Common myeloid progenitor, CD34-positive (primary cell): ENCODE measurements at regions not wholly inside any gene's neighbourhood (a gene's known extent, or its start where the extent isn't known, plus 50 kb on each side); places are given as distances from the start of the nearest gene placed in this dataset.

Experiments
- CTCF ChIA-PET: fragments of 350-600 bp; sonication (Branson Sonifier 250); formaldehyde crosslinking; loops from one replicate; lab custom pipeline; 2021; ENCODE audit warnings: antibody characterized with exemption; lab: Charles Lee
- POLR2A ChIA-PET: fragments of 350-600 bp; sonication (Branson Sonifier 250); formaldehyde crosslinking; loops from one replicate; lab custom pipeline; 2021; ENCODE audit warnings: antibody characterized with exemption; lab: Charles Lee
- DNase-seq, 3 donors: peaks; one replicate each; pipeline versions ENCODE4 v3.0.0 to v3.0.0-alpha.2; 2013
- H3K27ac ChIP-seq, 2 experiments: 1 replicate in 1 of 2; 2 replicates in 1 of 2; pipeline ENCODE4 v1.7.0; 2013; ENCODE audit warnings: inconsistent platforms in 2 of 2, low read length in 2 of 2, mild to moderate bottlenecking in 2 of 2, low read depth in 1 of 2, moderate library complexity in 1 of 2; ENCODE audit not compliant: severe bottlenecking in 2 of 2, insufficient read depth in 1 of 2, poor library complexity in 1 of 2
- H3K27me3 ChIP-seq, 5 experiments: replicated peaks in 2 of 5; 1 replicate in 3 of 5; 2 replicates in 2 of 5; pipeline versions ENCODE4 v1.6.1 to v1.7.0; 2013; ENCODE audit warnings: low read length in 4 of 5, mild to moderate bottlenecking in 2 of 5, moderate library complexity in 2 of 5, inconsistent platforms in 1 of 5; ENCODE audit not compliant: insufficient read depth in 5 of 5, control insufficient read depth in 4 of 5
- H3K36me3 ChIP-seq, 4 experiments: 1 replicate in 2 of 4; 2 replicates in 2 of 4; pipeline versions ENCODE4 v1.6.1 to v1.7.0; 2013; ENCODE audit warnings: low read length in 3 of 4, control low read depth in 1 of 4, mild to moderate bottlenecking in 1 of 4; ENCODE audit not compliant: control insufficient read depth in 4 of 4, insufficient read depth in 4 of 4
- H3K4me1 ChIP-seq, 4 experiments: 1 replicate in 3 of 4; 2 replicates in 1 of 4; pipeline versions ENCODE4 v1.6.1 to v1.7.1; 2013; ENCODE audit warnings: low read length in 3 of 4, mild to moderate bottlenecking in 3 of 4, control low read depth in 1 of 4, inconsistent platforms in 1 of 4, moderate library complexity in 1 of 4; ENCODE audit not compliant: control insufficient read depth in 4 of 4, insufficient read depth in 4 of 4; ENCODE audit errors: control extremely low read depth in 1 of 4
- H3K4me3 ChIP-seq, 7 experiments: 1 replicate in 4 of 7; 2 replicates in 3 of 7; pipeline versions ENCODE4 v1.5.1 to v1.7.0; 2013; ENCODE audit warnings: mild to moderate bottlenecking in 7 of 7, low read length in 6 of 7, moderate library complexity in 6 of 7, inconsistent platforms in 2 of 7, low read depth in 2 of 7, control low read depth in 1 of 7; ENCODE audit not compliant: insufficient read depth in 4 of 7, control insufficient read depth in 1 of 7; ENCODE audit errors: extremely low read depth in 1 of 7
- H3K9me3 ChIP-seq, 5 experiments: 1 replicate in 4 of 5; 2 replicates in 1 of 5; pipeline versions ENCODE4 v1.6.1 to v1.7.1; 2013; ENCODE audit warnings: low read length in 4 of 5, mild to moderate bottlenecking in 2 of 5, inconsistent platforms in 1 of 5, low read depth in 1 of 5, moderate library complexity in 1 of 5; ENCODE audit not compliant: control insufficient read depth in 4 of 5, insufficient read depth in 2 of 5; ENCODE audit errors: control extremely low read depth in 1 of 5
- WGBS: methylation state at CpG from one replicate; pipeline ENCODE4 v1.1.5; 2013; ENCODE audit not compliant: insufficient coverage; 5-methylcytosine and 5-hydroxymethylcytosine counted together

DNA sequence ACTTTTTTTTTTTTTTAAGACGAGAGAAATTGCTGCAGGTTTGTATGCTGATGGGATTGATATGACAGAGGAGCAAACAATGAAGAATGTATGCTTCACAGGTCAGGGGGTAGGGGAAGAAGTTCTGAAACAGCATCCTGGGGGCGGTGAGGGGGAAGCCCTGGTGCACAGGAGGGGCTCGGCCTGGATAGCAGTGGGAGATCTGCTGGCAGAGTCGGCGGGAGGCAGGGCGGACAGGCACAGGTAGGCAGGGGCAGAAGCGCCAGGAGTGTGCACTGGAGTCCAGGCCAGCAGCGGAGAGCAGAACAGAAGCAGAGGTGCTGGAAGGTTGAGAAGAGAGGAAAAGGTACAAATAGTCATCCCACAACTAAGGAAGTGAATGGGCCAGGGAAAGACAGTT is 175.4 kb downstream of the SNX10 start:
- no peak overlapping the region for H3K27ac ChIP-seq
- POLR2A ChIA-PET, result no interaction called here
- H3K36me3 ChIP-seq, result no peaks in the 10 kb centered on the region
- H3K9me3 ChIP-seq, result no peaks in the 10 kb centered on the region
- H3K27me3 ChIP-seq, result no peaks in the 10 kb centered on the region
- CTCF ChIA-PET, result no interaction called here
- no peaks in the 10 kb centered on the region for H3K4me1 ChIP-seq
- H3K4me3 ChIP-seq, result no peak overlapping the region
- DNase-seq, result no peak
- 100% methylated on average over 5 of the region's 8 CpGs for WGBS

DNA sequence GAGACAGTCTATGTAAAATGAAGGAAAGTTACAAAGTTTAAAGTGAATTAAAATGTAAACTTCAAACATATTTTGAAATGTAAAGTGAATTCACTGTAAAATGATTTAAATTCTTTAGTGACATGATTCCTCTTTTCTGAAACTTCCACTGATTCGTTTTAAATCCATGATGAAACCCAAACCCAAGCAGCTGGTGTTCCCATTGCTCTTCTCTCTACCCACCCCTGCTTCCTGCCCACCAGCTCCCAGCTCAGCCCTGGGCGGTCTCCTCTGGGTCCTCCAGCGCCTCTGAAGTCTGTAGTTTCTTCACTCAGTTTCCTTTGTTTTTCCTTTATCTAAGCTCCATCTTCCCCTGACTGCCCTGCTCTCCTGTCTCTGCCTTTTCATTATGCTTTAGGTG is 175.9 kb downstream of the SNX10 start:
- Histone ChIP-seq H3K9me3 (no peaks in the 10 kb centered on the region), H3K27me3 (no peaks in the 10 kb centered on the region), H3K27ac (no peak overlapping the region), H3K36me3 (no peaks in the 10 kb centered on the region), H3K4me3 (no peak overlapping the region), H3K4me1 (no peaks in the 10 kb centered on the region)
- ChIA-PET POLR2A (no interaction called here), CTCF (no interaction called here)
- 71% methylated on average over 2 of the region's 3 CpGs for WGBS
- no peak for DNase-seq

DNA sequence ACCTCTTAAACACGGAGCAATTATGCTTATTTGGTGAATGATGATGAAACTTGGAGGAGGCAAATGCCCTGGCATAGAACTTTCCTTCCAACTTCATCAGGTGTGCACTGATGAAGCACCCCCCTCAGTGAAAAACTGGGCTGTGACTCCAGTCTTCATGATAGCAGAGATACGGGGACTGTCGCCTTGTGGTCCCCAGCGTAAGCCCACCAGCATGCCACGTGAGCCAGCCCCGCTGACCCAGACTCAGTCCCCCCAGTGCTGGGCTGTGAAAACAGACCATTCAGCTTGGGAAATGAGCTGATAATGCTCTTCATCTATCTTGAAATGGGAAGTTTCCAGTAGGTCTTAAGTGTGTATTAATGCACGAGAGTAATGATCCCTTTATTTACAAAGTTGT is 177.0 kb downstream of the SNX10 start:
- no peak for DNase-seq
- Histone ChIP-seq H3K4me3 (no peak overlapping the region), H3K9me3 (no peaks in the 10 kb centered on the region), H3K36me3 (no peaks in the 10 kb centered on the region), H3K4me1 (no peaks in the 10 kb centered on the region), H3K27ac (no peak overlapping the region), H3K27me3 (no peaks in the 10 kb centered on the region)
- ChIA-PET POLR2A (no interaction called here), CTCF (interaction anchor here (1.1 kb wide), 1 partner anchor 80 kb away, joined by 3 read pairs; no protein-coding TSS in a partner anchor)
- WGBS, result 98% methylated on average over 6 of the region's 7 CpGs

DNA sequence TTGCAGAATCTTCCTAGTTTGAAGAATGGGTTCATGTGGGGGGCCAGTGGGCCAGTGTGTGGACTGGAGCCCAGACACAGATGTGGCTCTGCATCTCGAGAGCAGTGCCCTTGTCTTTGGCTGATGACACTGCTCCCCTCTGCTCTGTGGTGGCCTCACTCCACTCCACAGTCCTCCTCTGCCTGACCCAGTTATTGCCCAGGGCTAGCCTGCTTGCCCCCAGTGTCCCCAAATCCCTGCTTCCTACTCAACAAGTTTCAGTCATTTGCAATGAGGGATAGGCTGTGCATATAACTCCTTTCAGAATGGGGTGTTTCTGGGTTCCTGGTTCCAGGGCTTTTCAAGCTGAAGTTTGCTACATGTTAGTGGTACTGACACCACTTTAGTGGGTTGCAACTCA is 177.5 kb downstream of the SNX10 start:
- POLR2A ChIA-PET, result no interaction called here
- DNase-seq, result no peak
- H3K27ac ChIP-seq, result no peak overlapping the region
- H3K4me1 ChIP-seq, result peaks cover 0 to 3% (median 0%) of the 10 kb centered on the region in 4 experiments
- H3K36me3 ChIP-seq, result no peaks in the 10 kb centered on the region
- no peak overlapping the region for H3K4me3 ChIP-seq
- H3K27me3 ChIP-seq, result no peaks in the 10 kb centered on the region
- no peaks in the 10 kb centered on the region for H3K9me3 ChIP-seq
- WGBS, result no CpG with 5 or more reads among the region's 1 CpG
- CTCF ChIA-PET, result interaction anchor here (1.1 kb wide), 2 partner anchors 79 to 138 kb away, joined by 3 read pairs; no protein-coding TSS in a partner anchor

DNA sequence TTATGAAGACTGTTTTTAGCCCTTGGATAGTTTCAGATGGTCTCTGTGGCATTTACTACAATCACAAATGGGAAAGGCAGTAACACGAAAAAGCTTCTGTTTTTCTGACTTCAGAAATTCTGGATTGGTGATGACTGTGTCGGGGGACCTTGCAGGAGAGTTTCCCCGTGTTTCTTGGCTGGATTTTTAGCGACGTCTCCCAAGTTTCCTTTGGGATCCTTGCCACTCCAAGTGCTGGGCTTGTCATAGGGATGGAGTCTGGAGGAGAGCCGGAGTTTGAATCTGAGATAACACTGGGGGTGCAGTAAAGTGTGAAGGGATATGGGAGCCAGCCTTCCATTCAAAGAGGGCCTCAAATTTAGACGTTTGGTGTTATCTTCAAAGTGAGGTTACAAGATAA is 179.0 kb downstream of the SNX10 start:
- Histone ChIP-seq H3K27ac (no peak overlapping the region), H3K9me3 (no peaks in the 10 kb centered on the region), H3K27me3 (no peaks in the 10 kb centered on the region), H3K36me3 (no peaks in the 10 kb centered on the region), H3K4me1 (peaks cover 0 to 3% (median 0%) of the 10 kb centered on the region in 4 experiments), H3K4me3 (no peak overlapping the region)
- 100% methylated on average over 2 of the region's 7 CpGs for WGBS
- ChIA-PET CTCF (interaction anchor here (0.8 to 2.1 kb wide), 2 partner anchors 8 to 14 kb away, joined by 3 to 6 read pairs; no protein-coding TSS in a partner anchor), POLR2A (no interaction called here)
- DNase-seq, result no peak

DNA sequence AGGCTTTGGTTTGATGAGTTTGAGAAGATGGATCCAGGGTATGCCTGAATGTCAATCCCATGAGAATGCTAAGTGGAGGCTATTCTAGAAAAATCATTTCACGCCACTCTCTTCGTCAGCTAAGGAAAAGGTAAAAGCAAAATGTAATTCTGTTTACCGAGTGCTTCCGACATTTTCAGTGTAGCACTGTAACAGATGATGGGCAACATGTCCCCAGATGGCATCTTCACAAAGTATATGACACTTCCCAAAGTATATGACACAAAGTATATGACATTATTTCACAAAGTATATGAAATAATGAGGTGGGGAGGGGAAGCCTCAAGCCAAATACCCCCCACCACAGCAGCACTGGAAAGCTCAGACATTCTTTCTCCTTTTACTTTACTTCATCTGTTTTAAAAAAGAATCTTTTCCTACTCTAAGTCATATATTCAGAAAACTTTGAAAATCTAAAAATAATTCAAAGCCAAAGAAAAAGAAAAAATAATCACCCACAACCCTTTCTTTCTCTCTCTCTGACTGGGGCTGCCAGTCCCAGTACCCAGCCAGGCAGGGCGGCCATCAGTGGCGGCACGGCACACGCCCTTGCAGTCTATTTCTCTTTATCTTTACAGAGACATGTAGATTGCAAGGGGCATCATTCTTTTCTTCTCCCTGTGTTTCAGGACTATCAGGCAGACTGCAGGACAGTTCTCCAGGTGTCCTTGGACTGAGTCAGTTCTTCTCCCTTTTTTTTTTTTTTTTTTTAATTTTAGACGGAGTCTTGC is 179.8 kb downstream of the SNX10 start:
- POLR2A ChIA-PET, result no interaction called here
- no peaks in the 10 kb centered on the region for H3K27me3 ChIP-seq
- H3K27ac ChIP-seq, result no peak overlapping the region
- CTCF ChIA-PET, result interaction anchor here (0.8 to 2.1 kb wide), 2 partner anchors 8 to 13 kb away, joined by 3 to 6 read pairs; no protein-coding TSS in a partner anchor
- 100% methylated on average over 6 of the region's 9 CpGs for WGBS
- no peaks in the 10 kb centered on the region for H3K9me3 ChIP-seq
- DNase-seq, result no peak
- H3K4me1 ChIP-seq, result peaks cover 0 to 3% (median 0%) of the 10 kb centered on the region in 4 experiments
- H3K36me3 ChIP-seq, result no peaks in the 10 kb centered on the region
- H3K4me3 ChIP-seq, result no peak overlapping the region

DNA sequence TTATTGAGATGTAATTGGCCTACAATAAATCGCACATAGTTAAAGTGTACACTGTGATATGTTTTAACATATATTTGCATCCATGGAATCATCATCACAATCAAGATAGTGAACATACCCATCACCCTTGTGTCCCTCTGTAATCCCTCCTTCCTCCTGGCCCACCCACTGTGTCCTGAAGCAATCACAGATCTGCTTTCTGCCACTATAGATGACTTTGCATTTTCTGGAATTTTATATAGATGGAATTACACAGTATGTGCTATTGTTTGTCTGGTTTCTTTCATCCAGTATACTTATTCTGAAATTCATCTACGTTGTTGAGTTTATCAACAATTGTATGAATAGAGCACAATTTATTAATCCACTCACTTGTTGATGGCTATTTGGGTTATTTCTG is 181.3 kb downstream of the SNX10 start:
- Histone ChIP-seq H3K27me3 (no peaks in the 10 kb centered on the region), H3K4me3 (no peak overlapping the region), H3K4me1 (peaks cover 0 to 3% (median 0%) of the 10 kb centered on the region in 4 experiments), H3K9me3 (no peaks in the 10 kb centered on the region), H3K27ac (no peak overlapping the region), H3K36me3 (no peaks in the 10 kb centered on the region)
- CTCF ChIA-PET, result no interaction called here
- POLR2A ChIA-PET, result no interaction called here
- DNase-seq, result no peak
- WGBS, result no CpG with 5 or more reads among the region's 2 CpGs
